ENCODE measurements at regions not wholly inside any gene's neighbourhood (a gene's known extent, or its start where the extent isn't known, plus 50 kb on each side); places are given as distances from the start of the nearest gene placed in this dataset.
A peak's percentile ranks its signal among the peaks of the same experiment; 100 is the strongest.

- 12 to 51% (median 26%) methylated on average over 4 of the region's 4 CpGs for WGBS, 4 donors
- no peak for DNase-seq
- intact Hi-C loops (cut with DNase I) = no loop called here
- no peak overlapping the region for H3K27ac ChIP-seq
- H3K4me1 ChIP-seq = peaks cover 0 to 3% (median 0%) of the 10 kb centered on the region in 12 donors
- no peaks in the 10 kb centered on the region for H3K27me3 ChIP-seq
- no peaks in the 10 kb centered on the region for H3K36me3 ChIP-seq
- H3K4me3 ChIP-seq = no peak overlapping the region
- ATAC-seq = peak in 3 of 4 donors; percentile 26 to 52 (median 49)
- peaks cover 0 to 11% (median 2%) of the 10 kb centered on the region in 12 donors for H3K9me3 ChIP-seq
- no peak for TF ChIP-seq POLR2A (IDR thresholded peaks at IDR 0.05)
- no peak for TF ChIP-seq CTCF (IDR thresholded peaks at IDR 0.05)
Observed at GRCh38 chr5:114089259-114089658, 272.6 kb upstream of the KCNN2 start.

DNA sequence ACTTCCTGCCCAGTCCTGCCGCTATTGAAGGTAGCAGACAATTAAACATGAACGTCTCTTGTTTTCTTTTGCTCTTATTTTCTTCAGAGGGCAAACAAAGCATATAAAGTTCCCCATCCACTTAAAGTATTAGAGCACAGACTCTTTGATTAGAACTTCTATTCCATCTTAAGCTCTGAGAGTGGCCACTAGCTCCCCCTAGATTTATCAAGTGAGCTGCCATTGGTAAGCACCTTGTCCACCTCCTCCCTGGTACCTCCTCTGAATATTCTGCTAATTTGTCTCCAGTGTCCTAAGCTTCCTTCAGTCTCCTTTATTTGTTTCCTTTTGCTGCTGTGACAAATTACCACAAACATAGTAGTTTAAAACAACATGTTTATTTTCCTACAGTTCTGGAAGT is 264.3 kb upstream of the KCNN2 start:
- H3K4me3 ChIP-seq = no peak overlapping the region
- no peak for TF ChIP-seq POLR2A (IDR thresholded peaks at IDR 0.05)
- no peak for TF ChIP-seq CTCF (IDR thresholded peaks at IDR 0.05)
- H3K4me1 ChIP-seq = no peaks in the 10 kb centered on the region
- H3K27me3 ChIP-seq = no peaks in the 10 kb centered on the region
- no peak for ATAC-seq
- intact Hi-C loops (cut with DNase I) = loop anchor here in 3 of 10 donors (5.0 to 10.0 kb wide), 3 partner anchors 207 to 355 kb away; no protein-coding TSS in a partner anchor
- WGBS, 4 donors = 53 to 62% (median 58%) methylated on average over 2 of the region's 2 CpGs
- H3K27ac ChIP-seq = no peak overlapping the region
- peaks cover 0 to 5% (median under 1%) of the 10 kb centered on the region in 12 donors for H3K9me3 ChIP-seq
- DNase-seq = no peak
- no peaks in the 10 kb centered on the region for H3K36me3 ChIP-seq

- Histone ChIP-seq H3K4me1 (no peaks in the 10 kb centered on the region), H3K27ac (no peak overlapping the region), H3K9me3 (no peaks in the 10 kb centered on the region), H3K27me3 (no peaks in the 10 kb centered on the region), H3K4me3 (no peak overlapping the region), H3K36me3 (no peaks in the 10 kb centered on the region)
- intact Hi-C loops (cut with DNase I) = loop anchor here in 3 of 10 donors (5.0 to 10.0 kb wide), 3 partner anchors 206 to 353 kb away; no protein-coding TSS in a partner anchor
- DNase-seq (no peak), ATAC-seq (no peak)
- TF ChIP-seq CTCF (IDR thresholded peaks at IDR 0.05) (no peak), POLR2A (IDR thresholded peaks at IDR 0.05) (no peak)
- 64 to 85% (median 70%) methylated on average over 2 of the region's 2 CpGs for WGBS, 4 donors
Observed at GRCh38 chr5:114099161-114099560, 262.7 kb upstream of the KCNN2 start.

DNA sequence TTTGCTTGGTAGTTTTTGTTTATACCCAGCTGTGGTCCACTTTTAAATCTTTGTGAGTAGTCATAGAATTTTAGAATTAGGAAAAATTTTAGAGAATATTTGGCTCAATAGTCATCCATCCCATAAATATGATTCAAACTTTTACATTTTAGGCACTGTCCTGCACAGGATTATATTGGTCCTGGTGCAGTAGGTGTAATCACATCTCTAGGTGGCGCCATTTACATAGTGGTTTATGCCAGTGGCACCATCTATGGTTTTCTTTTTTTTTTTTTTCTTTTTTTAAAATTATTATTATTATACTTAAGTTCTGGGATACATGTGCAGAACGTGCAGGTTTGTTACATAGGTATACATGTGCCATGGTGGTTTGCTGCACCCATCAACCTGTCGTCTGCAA is 260.7 kb upstream of the KCNN2 start:
- 49 to 60% (median 54%) methylated on average over 3 of the region's 3 CpGs for WGBS, 4 donors
- DNase-seq (peak in 1 of 5 donors; percentile 18), ATAC-seq (peak in 2 of 4 donors; percentile 62 to 63)
- no peaks in the 10 kb centered on the region for H3K27me3 ChIP-seq
- no peak overlapping the region for H3K27ac ChIP-seq
- no peaks in the 10 kb centered on the region for H3K9me3 ChIP-seq
- H3K4me1 ChIP-seq = no peaks in the 10 kb centered on the region
- TF ChIP-seq POLR2A (IDR thresholded peaks at IDR 0.05) = no peak
- TF ChIP-seq CTCF (IDR thresholded peaks at IDR 0.05) = peak; percentile 44 to 76 (median 66)
- intact Hi-C loops (cut with DNase I) = loop anchor here (2.0 to 10.0 kb wide), 10 partner anchors 121 to 351 kb away; partner anchors contain the start of gene KCNN2 (in 1 of the 10)
- no peaks in the 10 kb centered on the region for H3K36me3 ChIP-seq
- no peak overlapping the region for H3K4me3 ChIP-seq
